ENCODE measurements at regions not wholly inside any gene's neighbourhood (a gene's known extent, or its start where the extent isn't known, plus 50 kb on each side); places are given as distances from the start of the nearest gene placed in this dataset.

GRCh38 chr17:71320009-71320796, 800.6 kb upstream of the SOX9 start:
- no peak for ATAC-seq

GRCh38 chr17:71325117-71325516, 795.7 kb upstream of the SOX9 start:
- Mint-ChIP-seq H3K4me1 (no peaks in the 10 kb centered on the region), H3K9me3 (peaks cover 12% of the 10 kb centered on the region), H3K27me3 (no peaks in the 10 kb centered on the region), H3K27ac (no peak overlapping the region), H3K36me3 (ENCODE audit: low read depth) (no peaks in the 10 kb centered on the region), H3K4me3 (no peak overlapping the region)
- no peak for DNase-seq
- ATAC-seq = no peak

More at GRCh38 chr17:71320009-71320796, 800.6 kb upstream of the SOX9 start:
- H3K27me3 Mint-ChIP-seq = no peaks in the 10 kb centered on the region
- no peaks in the 10 kb centered on the region for H3K36me3 Mint-ChIP-seq (ENCODE audit: low read depth)
- peaks cover 13% of the 10 kb centered on the region for H3K9me3 Mint-ChIP-seq
- H3K4me1 Mint-ChIP-seq = no peaks in the 10 kb centered on the region
- no peak overlapping the region for H3K27ac Mint-ChIP-seq
- DNase-seq = no peak
- H3K4me3 Mint-ChIP-seq = no peak overlapping the region

GRCh38 chr17:71325886-71326285, 794.9 kb upstream of the SOX9 start:
- Mint-ChIP-seq H3K27me3 (no peaks in the 10 kb centered on the region), H3K27ac (no peak overlapping the region), H3K4me3 (no peak overlapping the region), H3K4me1 (no peaks in the 10 kb centered on the region), H3K9me3 (peaks cover 10% of the 10 kb centered on the region), H3K36me3 (ENCODE audit: low read depth) (no peaks in the 10 kb centered on the region)
- ATAC-seq (no peak), DNase-seq (no peak)

- Mint-ChIP-seq H3K4me3 (no peak overlapping the region), H3K36me3 (ENCODE audit: low read depth) (no peaks in the 10 kb centered on the region), H3K27me3 (no peaks in the 10 kb centered on the region), H3K4me1 (no peaks in the 10 kb centered on the region), H3K9me3 (peaks cover 10% of the 10 kb centered on the region), H3K27ac (no peak overlapping the region)
- DNase-seq (no peak), ATAC-seq (no peak)
These were observed 793.3 kb upstream of the SOX9 start for GRCh38 chr17:71327376-71328059.

GRCh38 chr17:71329310-71330098, 791.3 kb upstream of the SOX9 start:
- no peaks in the 10 kb centered on the region for H3K4me1 Mint-ChIP-seq
- peaks cover 10% of the 10 kb centered on the region for H3K9me3 Mint-ChIP-seq
- ATAC-seq (no peak), DNase-seq (no peak)
- no peak overlapping the region for H3K27ac Mint-ChIP-seq
- no peaks in the 10 kb centered on the region for H3K27me3 Mint-ChIP-seq
- no peak overlapping the region for H3K4me3 Mint-ChIP-seq
- no peaks in the 10 kb centered on the region for H3K36me3 Mint-ChIP-seq (ENCODE audit: low read depth)

GRCh38 chr17:71330099-71330375, 790.8 kb upstream of the SOX9 start:
- Mint-ChIP-seq H3K27me3 (no peaks in the 10 kb centered on the region), H3K4me1 (no peaks in the 10 kb centered on the region), H3K36me3 (ENCODE audit: low read depth) (no peaks in the 10 kb centered on the region), H3K9me3 (peaks cover 10% of the 10 kb centered on the region), H3K4me3 (no peak overlapping the region), H3K27ac (no peak overlapping the region)
- ATAC-seq (no peak), DNase-seq (no peak)

- H3K4me3 Mint-ChIP-seq = no peak overlapping the region
- ATAC-seq (no peak), DNase-seq (no peak)
- peaks cover 4% of the 10 kb centered on the region for H3K9me3 Mint-ChIP-seq
- no peak overlapping the region for H3K27ac Mint-ChIP-seq
- no peaks in the 10 kb centered on the region for H3K36me3 Mint-ChIP-seq (ENCODE audit: low read depth)
- no peaks in the 10 kb centered on the region for H3K27me3 Mint-ChIP-seq
- H3K4me1 Mint-ChIP-seq = no peaks in the 10 kb centered on the region
These were observed 789.0 kb upstream of the SOX9 start for GRCh38 chr17:71331754-71332325.

- DNase-seq = no peak
- no peak overlapping the region for H3K4me3 Mint-ChIP-seq
- H3K9me3 Mint-ChIP-seq = no peaks in the 10 kb centered on the region
- H3K27ac Mint-ChIP-seq = no peak overlapping the region
- H3K36me3 Mint-ChIP-seq (ENCODE audit: low read depth) = no peaks in the 10 kb centered on the region
- H3K27me3 Mint-ChIP-seq = no peaks in the 10 kb centered on the region
- no peaks in the 10 kb centered on the region for H3K4me1 Mint-ChIP-seq
- no peak for ATAC-seq
These were observed 786.6 kb upstream of the SOX9 start for GRCh38 chr17:71334048-71334751.

- ATAC-seq = no peak
- Mint-ChIP-seq H3K27me3 (no peaks in the 10 kb centered on the region), H3K4me1 (no peaks in the 10 kb centered on the region), H3K27ac (no peak overlapping the region), H3K4me3 (no peak overlapping the region), H3K9me3 (no peaks in the 10 kb centered on the region), H3K36me3 (ENCODE audit: low read depth) (no peaks in the 10 kb centered on the region)
- no peak for DNase-seq
These were observed 785.6 kb upstream of the SOX9 start for GRCh38 chr17:71335212-71335611.

- Mint-ChIP-seq H3K27ac (no peak overlapping the region), H3K4me1 (no peaks in the 10 kb centered on the region), H3K27me3 (no peaks in the 10 kb centered on the region), H3K4me3 (no peak overlapping the region), H3K36me3 (ENCODE audit: low read depth) (no peaks in the 10 kb centered on the region), H3K9me3 (no peaks in the 10 kb centered on the region)
- DNase-seq (no peak), ATAC-seq (no peak)
These were observed 782.9 kb upstream of the SOX9 start for GRCh38 chr17:71337938-71338337.

GRCh38 chr17:71338396-71338795, 782.4 kb upstream of the SOX9 start:
- no peaks in the 10 kb centered on the region for H3K4me1 Mint-ChIP-seq
- ATAC-seq (no peak), DNase-seq (no peak)
- H3K27me3 Mint-ChIP-seq = no peaks in the 10 kb centered on the region
- no peaks in the 10 kb centered on the region for H3K9me3 Mint-ChIP-seq
- no peak overlapping the region for H3K27ac Mint-ChIP-seq
- H3K36me3 Mint-ChIP-seq (ENCODE audit: low read depth) = no peaks in the 10 kb centered on the region
- no peak overlapping the region for H3K4me3 Mint-ChIP-seq

GRCh38 chr17:71339206-71339605, 781.6 kb upstream of the SOX9 start:
- H3K36me3 Mint-ChIP-seq (ENCODE audit: low read depth) = no peaks in the 10 kb centered on the region
- H3K4me1 Mint-ChIP-seq = no peaks in the 10 kb centered on the region
- H3K27me3 Mint-ChIP-seq = no peaks in the 10 kb centered on the region
- ATAC-seq = no peak
- no peak overlapping the region for H3K4me3 Mint-ChIP-seq
- no peak for DNase-seq
- H3K27ac Mint-ChIP-seq = no peak overlapping the region
- H3K9me3 Mint-ChIP-seq = no peaks in the 10 kb centered on the region

- Mint-ChIP-seq H3K27me3 (no peaks in the 10 kb centered on the region), H3K9me3 (peaks cover 8% of the 10 kb centered on the region), H3K4me1 (no peaks in the 10 kb centered on the region), H3K36me3 (ENCODE audit: low read depth) (no peaks in the 10 kb centered on the region), H3K27ac (no peak overlapping the region), H3K4me3 (no peak overlapping the region)
- ATAC-seq (no peak), DNase-seq (no peak)
These were observed 778.1 kb upstream of the SOX9 start for GRCh38 chr17:71342737-71343136.

GRCh38 chr17:71349908-71350600, 770.8 kb upstream of the SOX9 start:
- H3K27me3 Mint-ChIP-seq = no peaks in the 10 kb centered on the region
- no peak overlapping the region for H3K4me3 Mint-ChIP-seq

More at GRCh38 chr17:71349908-71350600, 770.8 kb upstream of the SOX9 start:
- DNase-seq (no peak), ATAC-seq (no peak)
- H3K9me3 Mint-ChIP-seq = peaks cover 16% of the 10 kb centered on the region
- H3K27ac Mint-ChIP-seq = no peak overlapping the region
- H3K4me1 Mint-ChIP-seq = no peaks in the 10 kb centered on the region
- no peaks in the 10 kb centered on the region for H3K36me3 Mint-ChIP-seq (ENCODE audit: low read depth)

Data from activated naive CD8-positive, alpha-beta T cell treated with anti-CD3 and anti-CD28 coated beads, Interleukin-2, amount 50 U/mL, for 24 hours (primary cell).